HFFc6 (cell line): ENCODE measurements at regions not wholly inside any gene's neighbourhood (a gene's known extent, or its start where the extent isn't known, plus 50 kb on each side); places are given as distances from the start of the nearest gene placed in this dataset.
"Not testable (repeated sequence)": the region's sequence is repeated elsewhere in the genome, so short reads cannot be mapped to it uniquely, and the experiment has no call there.

Experiments used
- DNase-seq: peaks from one replicate; pipeline ENCODE4 v3.0.0-alpha.2; 2018
- H3K27ac Mint-ChIP-seq: 2 replicates; pipeline ENCODE4 v1.8.0; 2020; ENCODE audit warnings: mild to moderate bottlenecking, mixed read lengths
- H3K27me3 Mint-ChIP-seq: 2 replicates; pipeline ENCODE4 v1.8.0; 2021; ENCODE audit warnings: mild to moderate bottlenecking, moderate library complexity, mixed read lengths; ENCODE audit not compliant: insufficient read depth
- H3K36me3 Mint-ChIP-seq: 2 replicates; pipeline ENCODE4 v1.8.0; 2021; ENCODE audit warnings: low read depth, mixed read lengths
- H3K4me1 Mint-ChIP-seq: 2 replicates; pipeline ENCODE4 v1.8.0; 2020; ENCODE audit warnings: low read depth, mixed read lengths
- H3K4me3 Mint-ChIP-seq: 2 replicates; pipeline ENCODE4 v1.8.0; 2020; ENCODE audit warnings: mild to moderate bottlenecking, moderate library complexity, mixed read lengths
- H3K9me3 Mint-ChIP-seq: 2 replicates; pipeline ENCODE4 v1.8.0; 2020; ENCODE audit warnings: mild to moderate bottlenecking, mixed read lengths
- TF ChIP-seq, protein P1 (sequence below): fragments of 200-600 bp; sonication (generic); IDR thresholded peaks from 2 replicates; pipeline ENCODE4 v1.5.0; 2021; ENCODE audit warnings: antibody characterized with exemption, mild to moderate bottlenecking

DNA sequence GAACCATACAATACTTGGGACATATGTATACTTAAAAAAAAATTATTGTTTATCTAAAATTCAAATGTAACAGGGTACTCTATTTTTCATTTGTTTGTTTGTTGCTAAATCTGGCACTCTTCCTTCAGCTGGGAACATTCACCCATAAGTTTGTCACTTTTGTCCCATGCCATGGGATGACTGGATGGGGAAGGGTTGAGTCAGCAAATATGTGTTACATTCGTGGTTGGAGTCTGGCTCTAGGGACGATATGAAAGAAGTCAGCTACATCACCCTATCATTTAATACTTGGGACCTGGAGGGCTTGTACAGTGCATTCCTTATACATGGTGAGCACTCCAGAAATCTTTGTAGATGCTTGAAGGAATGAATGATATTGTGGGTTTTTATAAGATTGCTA, 131.3 kb downstream of the IPO8 start:
- no peak overlapping the region for H3K4me3 Mint-ChIP-seq
- no peak for DNase-seq
- H3K36me3 Mint-ChIP-seq: no peaks in the 10 kb centered on the region
- TF ChIP-seq, protein P1, sequence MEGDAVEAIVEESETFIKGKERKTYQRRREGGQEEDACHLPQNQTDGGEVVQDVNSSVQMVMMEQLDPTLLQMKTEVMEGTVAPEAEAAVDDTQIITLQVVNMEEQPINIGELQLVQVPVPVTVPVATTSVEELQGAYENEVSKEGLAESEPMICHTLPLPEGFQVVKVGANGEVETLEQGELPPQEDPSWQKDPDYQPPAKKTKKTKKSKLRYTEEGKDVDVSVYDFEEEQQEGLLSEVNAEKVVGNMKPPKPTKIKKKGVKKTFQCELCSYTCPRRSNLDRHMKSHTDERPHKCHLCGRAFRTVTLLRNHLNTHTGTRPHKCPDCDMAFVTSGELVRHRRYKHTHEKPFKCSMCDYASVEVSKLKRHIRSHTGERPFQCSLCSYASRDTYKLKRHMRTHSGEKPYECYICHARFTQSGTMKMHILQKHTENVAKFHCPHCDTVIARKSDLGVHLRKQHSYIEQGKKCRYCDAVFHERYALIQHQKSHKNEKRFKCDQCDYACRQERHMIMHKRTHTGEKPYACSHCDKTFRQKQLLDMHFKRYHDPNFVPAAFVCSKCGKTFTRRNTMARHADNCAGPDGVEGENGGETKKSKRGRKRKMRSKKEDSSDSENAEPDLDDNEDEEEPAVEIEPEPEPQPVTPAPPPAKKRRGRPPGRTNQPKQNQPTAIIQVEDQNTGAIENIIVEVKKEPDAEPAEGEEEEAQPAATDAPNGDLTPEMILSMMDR: no peak
- H3K27ac Mint-ChIP-seq: no peak overlapping the region
- H3K4me1 Mint-ChIP-seq: no peaks in the 10 kb centered on the region
- no peaks in the 10 kb centered on the region; the same call in 1 of the 2 replicates for H3K27me3 Mint-ChIP-seq
- H3K9me3 Mint-ChIP-seq: no peaks in the 10 kb centered on the region; the same call in 1 of the 2 replicates

DNA sequence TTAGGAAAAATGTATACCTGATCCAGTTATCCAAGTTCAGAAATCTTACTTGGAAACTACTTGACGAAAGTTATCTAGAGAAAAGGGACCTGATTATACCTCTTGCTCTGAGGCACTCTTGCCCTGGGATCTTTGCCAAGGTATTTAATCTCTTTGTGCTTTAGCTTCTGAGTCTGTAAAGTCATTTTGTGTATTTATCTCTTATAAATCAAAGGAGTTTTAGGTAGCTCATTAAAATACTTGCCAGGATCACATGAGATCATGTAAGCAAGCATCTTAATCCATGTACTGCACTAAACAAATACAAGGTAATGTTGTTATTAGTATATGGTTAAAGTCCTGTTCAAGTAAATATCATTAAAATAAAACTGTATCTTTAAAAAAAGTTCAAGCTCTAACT, 147.5 kb downstream of the IPO8 start:
- DNase-seq: no peak
- no peaks in the 10 kb centered on the region for H3K4me1 Mint-ChIP-seq
- no peaks in the 10 kb centered on the region; the same call in 1 of the 2 replicates for H3K27me3 Mint-ChIP-seq
- TF ChIP-seq, protein P1: no peak
- no peaks in the 10 kb centered on the region for H3K9me3 Mint-ChIP-seq
- H3K36me3 Mint-ChIP-seq: no peaks in the 10 kb centered on the region
- H3K27ac Mint-ChIP-seq: no peak overlapping the region
- no peak overlapping the region for H3K4me3 Mint-ChIP-seq

DNA sequence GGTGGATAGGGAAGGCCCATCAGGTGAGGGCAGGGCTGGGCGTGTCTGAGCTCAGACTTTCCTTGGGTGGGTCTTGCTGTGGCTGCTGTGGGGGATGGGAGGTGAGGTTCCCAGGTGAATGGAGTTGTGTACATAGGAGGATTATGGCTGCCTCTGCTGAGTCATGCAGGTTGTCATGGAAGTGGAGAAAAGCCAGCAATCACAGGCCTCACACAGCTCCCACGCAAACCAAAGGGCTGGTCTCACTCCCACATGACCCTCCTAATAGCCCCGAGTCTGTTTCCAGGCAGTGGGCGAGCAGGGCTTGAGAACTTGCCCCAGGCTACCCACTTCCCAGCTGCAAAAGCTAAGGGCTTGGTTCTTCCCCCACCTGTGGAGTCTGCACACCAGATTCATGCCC, 149.5 kb downstream of the IPO8 start:
- no peak for DNase-seq
- peaks cover 2% of the 10 kb centered on the region for H3K9me3 Mint-ChIP-seq
- H3K27ac Mint-ChIP-seq: no peak overlapping the region
- no peaks in the 10 kb centered on the region for H3K36me3 Mint-ChIP-seq
- no peaks in the 10 kb centered on the region for H3K4me1 Mint-ChIP-seq
- TF ChIP-seq, protein P1: no peak
- H3K4me3 Mint-ChIP-seq: no peak overlapping the region
- H3K27me3 Mint-ChIP-seq: no peaks in the 10 kb centered on the region; the same call in none of the 2 replicates

DNA sequence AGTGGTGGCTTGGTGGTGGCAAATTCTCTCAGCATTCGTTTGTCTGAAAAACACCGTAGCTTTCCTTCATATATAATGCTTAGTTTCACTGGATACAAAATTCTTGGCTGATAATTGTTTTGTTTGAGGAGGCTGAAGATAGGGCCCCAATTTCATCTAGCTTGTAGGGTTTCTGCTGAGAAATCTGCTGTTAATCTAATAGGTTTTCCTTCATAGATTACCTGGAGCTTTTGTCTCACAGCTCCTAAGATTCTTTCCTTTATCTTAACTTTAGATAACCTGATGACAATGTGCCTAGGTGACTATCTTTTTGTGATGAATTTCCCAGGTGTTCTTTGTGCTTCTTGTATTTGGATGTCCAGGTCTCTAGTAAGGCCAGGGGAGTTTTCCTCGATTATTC, 151.0 kb downstream of the IPO8 start:
- not testable (repeated sequence) for DNase-seq, H3K27ac Mint-ChIP-seq, H3K27me3 Mint-ChIP-seq, H3K4me1 Mint-ChIP-seq, H3K9me3 Mint-ChIP-seq, H3K36me3 Mint-ChIP-seq, H3K4me3 Mint-ChIP-seq

DNA sequence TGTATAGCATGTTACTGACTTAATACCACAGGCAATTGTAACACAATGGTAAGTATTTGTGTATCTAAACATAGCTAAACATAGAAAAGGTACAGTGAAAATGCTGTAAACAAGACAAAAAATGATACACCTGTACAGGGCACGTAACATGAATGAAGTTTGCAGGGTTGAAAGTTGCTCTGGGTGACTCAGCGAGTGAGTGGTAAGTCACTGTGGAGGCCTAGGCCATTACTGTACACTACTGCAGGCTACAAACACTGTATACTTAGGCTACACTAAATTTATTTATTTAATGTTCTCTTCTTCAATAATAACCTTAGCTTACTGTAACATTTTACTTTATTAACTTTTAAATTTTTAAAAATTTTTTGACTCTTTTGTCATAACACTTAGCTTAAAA, 158.4 kb downstream of the IPO8 start:
- Mint-ChIP-seq H3K4me3 (no peak overlapping the region), H3K9me3 (peaks cover 7% of the 10 kb centered on the region), H3K27me3 (peaks cover 3% of the 10 kb centered on the region), H3K27ac (no peak overlapping the region), H3K4me1 (peaks cover 17% of the 10 kb centered on the region), H3K36me3 (no peaks in the 10 kb centered on the region)
- DNase-seq: no peak
- TF ChIP-seq, protein P1: no peak

DNA sequence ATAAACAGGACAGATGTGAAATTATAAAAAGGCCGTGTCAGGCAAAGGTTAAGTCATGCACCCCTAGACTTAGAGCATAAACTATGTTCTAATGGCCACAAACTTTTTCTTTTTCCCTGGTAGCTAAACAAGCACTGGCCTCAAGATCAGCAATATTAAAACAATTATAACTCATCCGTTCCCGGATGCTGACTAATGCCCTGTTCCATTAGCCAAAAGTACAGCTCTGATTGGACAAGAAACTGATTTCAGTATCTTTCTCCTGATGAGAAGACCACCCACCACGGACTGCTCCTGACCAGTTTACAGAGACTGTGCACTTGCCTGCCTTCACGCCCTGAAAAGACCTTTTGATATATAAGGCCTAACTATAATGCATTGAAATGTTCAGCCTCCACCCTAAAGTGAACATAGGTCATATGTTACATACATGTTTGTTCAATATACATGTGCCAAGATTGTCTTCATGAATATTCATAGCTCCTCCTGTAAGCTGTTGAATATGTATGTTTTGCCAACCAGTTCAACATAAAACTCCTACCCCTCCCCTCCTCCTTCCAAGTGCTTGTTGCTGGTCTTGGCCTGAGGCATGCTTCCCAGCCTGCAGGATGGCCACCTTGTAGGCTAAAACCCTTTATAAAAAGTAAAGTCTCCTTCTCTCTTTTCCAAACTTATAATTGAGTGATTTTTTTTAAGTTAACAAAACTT, 162.0 kb downstream of the IPO8 start:
- no peaks in the 10 kb centered on the region for H3K9me3 Mint-ChIP-seq
- H3K4me1 Mint-ChIP-seq: peaks cover 21% of the 10 kb centered on the region
- TF ChIP-seq, protein P1: no peak
- H3K36me3 Mint-ChIP-seq: no peaks in the 10 kb centered on the region
- no peak overlapping the region for H3K27ac Mint-ChIP-seq
- no peak for DNase-seq
- H3K4me3 Mint-ChIP-seq: no peak overlapping the region
- peaks cover 3% of the 10 kb centered on the region for H3K27me3 Mint-ChIP-seq
